Cardiac fibroblast (primary cell): ENCODE measurements at regions not wholly inside any gene's neighbourhood (a gene's known extent, or its start where the extent isn't known, plus 50 kb on each side); places are given as distances from the start of the nearest gene placed in this dataset.

ENCODE experiments used
- DNase-seq, 2 donors: peaks; one replicate each; pipeline versions ENCODE4 v3.0.0 to v3.0.0-alpha.2; 2010; ENCODE audit warnings: low read depth in 2 of 2
- H3K4me3 ChIP-seq, 2 donors: replicated peaks in 1 of 2; 1 replicate in 1 of 2; 2 replicates in 1 of 2; pipeline ENCODE4 v1.5.1; 2011; ENCODE audit warnings: low read depth in 2 of 2, low read length in 2 of 2, mild to moderate bottlenecking in 2 of 2, moderate library complexity in 1 of 2
- CTCF ChIP-seq: IDR thresholded peaks from one replicate; pipeline ENCODE4 v1.5.1; 2011; ENCODE audit warnings: low read depth, mild to moderate bottlenecking, low read length, inconsistent platforms

- no peak for TF ChIP-seq CTCF
- no peak for DNase-seq
- no peak overlapping the region for H3K4me3 ChIP-seq
Measured at GRCh38 chr6:20038410-20039204, 173.7 kb downstream of the MBOAT1 start.

DNA sequence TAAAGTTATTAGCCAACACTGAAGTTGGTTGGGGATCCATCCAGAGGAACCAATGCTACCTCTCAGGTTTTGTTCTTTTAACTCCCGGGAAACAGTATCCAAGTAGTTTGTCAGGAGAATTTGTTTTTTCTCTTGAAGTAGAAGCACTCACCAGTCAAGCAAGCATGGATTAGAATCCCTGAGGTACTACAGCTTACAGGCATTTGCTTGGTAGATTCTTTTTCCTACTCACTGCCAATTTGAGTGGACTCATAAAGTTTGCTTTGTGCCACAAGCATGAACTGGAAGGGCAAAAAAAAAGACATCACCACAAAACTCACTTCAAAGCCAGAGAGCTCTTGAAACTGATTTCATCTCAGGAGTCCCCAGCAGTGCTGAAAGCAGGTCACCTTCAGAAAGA, 167.4 kb downstream of the MBOAT1 start:
- no peak for DNase-seq
- no peak for TF ChIP-seq CTCF

More for the DNA sequence above, 167.4 kb downstream of the MBOAT1 start:
- no peak overlapping the region for H3K4me3 ChIP-seq
